CD4-positive, CD25-positive, alpha-beta regulatory T cell (primary cell): ENCODE measurements at regions not wholly inside any gene's neighbourhood (a gene's known extent, or its start where the extent isn't known, plus 50 kb on each side); places are given as distances from the start of the nearest gene placed in this dataset.

Source experiments
- ATAC-seq, 2 donors: fragments of 150-1000 bp; cut with Tn5 transposase; one replicate each; pipeline ENCODE4 v1.10.0; 2021; ENCODE audit warnings: low read depth in 2 of 2, moderate number of reproducible peaks in 2 of 2, moderate library complexity in 1 of 2
- DNase-seq, 3 donors: peaks; one replicate each; pipeline versions ENCODE4 v3.0.0 to v3.0.0-alpha.2; 2012 to 2022; ENCODE audit warnings: mixed read lengths in 1 of 3
- H3K27ac ChIP-seq: one replicate; pipeline ENCODE4 v1.7.0; 2013; ENCODE audit warnings: mild to moderate bottlenecking, low read length; ENCODE audit not compliant: insufficient read depth, poor library complexity, severe bottlenecking
- H3K27me3 ChIP-seq: one replicate; pipeline ENCODE4 v1.7.0; 2013; ENCODE audit warnings: low read length; ENCODE audit not compliant: control insufficient read depth, insufficient read depth
- H3K36me3 ChIP-seq: one replicate; pipeline ENCODE4 v1.7.0; 2013; ENCODE audit warnings: mild to moderate bottlenecking, low read length, moderate library complexity; ENCODE audit not compliant: control insufficient read depth, insufficient read depth
- H3K4me1 ChIP-seq: 2 replicates; pipeline ENCODE4 v1.7.0; 2013; ENCODE audit warnings: mild to moderate bottlenecking, low read length; ENCODE audit not compliant: insufficient read depth, control insufficient read depth, poor library complexity, severe bottlenecking
- H3K4me3 ChIP-seq: one replicate; pipeline ENCODE4 v1.7.0; 2013; ENCODE audit warnings: low read depth, mild to moderate bottlenecking, low read length, moderate library complexity
- H3K9me3 ChIP-seq, 2 experiments: 1 replicate in 1 of 2; 2 replicates in 1 of 2; pipeline ENCODE4 v1.7.0; 2013; ENCODE audit warnings: low read length in 2 of 2, mild to moderate bottlenecking in 1 of 2, moderate library complexity in 1 of 2; ENCODE audit not compliant: control insufficient read depth in 2 of 2
- H3K27ac Mint-ChIP-seq, 3 donors: one replicate each; pipeline ENCODE4 v1.8.0; 2020 to 2022; ENCODE audit warnings: mild to moderate bottlenecking in 3 of 3, mixed read lengths in 3 of 3, moderate library complexity in 2 of 3
- H3K27me3 Mint-ChIP-seq: one replicate; pipeline ENCODE4 v1.8.0; 2022; ENCODE audit warnings: mild to moderate bottlenecking, mixed read lengths
- H3K36me3 Mint-ChIP-seq: one replicate; pipeline ENCODE4 v1.8.0; 2020; ENCODE audit warnings: mixed read lengths
- H3K4me1 Mint-ChIP-seq, 4 donors: one replicate each; pipeline ENCODE4 v1.8.0; 2020 to 2022; ENCODE audit warnings: mixed read lengths in 4 of 4, mild to moderate bottlenecking in 1 of 4
- H3K4me3 Mint-ChIP-seq, 4 donors: one replicate each; pipeline ENCODE4 v1.8.0; 2020 to 2022; ENCODE audit warnings: mild to moderate bottlenecking in 4 of 4, mixed read lengths in 4 of 4, moderate library complexity in 3 of 4
- H3K9me3 Mint-ChIP-seq, 7 donors: one replicate each; pipeline ENCODE4 v1.8.0; 2020 to 2022; ENCODE audit warnings: mixed read lengths in 7 of 7, mild to moderate bottlenecking in 3 of 7, moderate library complexity in 2 of 7

- DNase-seq (no peak), ATAC-seq (no peak)
- Histone ChIP-seq H3K9me3 (peaks cover 0 to 4% of the 10 kb centered on the region in 2 experiments), H3K27me3 (no peaks in the 10 kb centered on the region), H3K4me3 (no peak overlapping the region), H3K36me3 (no peaks in the 10 kb centered on the region), H3K4me1 (no peaks in the 10 kb centered on the region), H3K27ac (no peak overlapping the region)
- no peaks in the 10 kb centered on the region for H3K36me3 Mint-ChIP-seq
- no peak overlapping the region for H3K4me3 Mint-ChIP-seq
- peaks cover 0 to 2% (median 0%) of the 10 kb centered on the region in 4 donors for H3K4me1 Mint-ChIP-seq
- H3K9me3 Mint-ChIP-seq = peaks cover 7 to 30% (median 11%) of the 10 kb centered on the region in 7 donors
- H3K27me3 Mint-ChIP-seq = no peaks in the 10 kb centered on the region
- H3K27ac Mint-ChIP-seq = no peak overlapping the region
Observed at GRCh38 chr14:42792166-42792565, 1185.5 kb downstream of the LRFN5 start.

- Mint-ChIP-seq H3K4me1 (no peaks in the 10 kb centered on the region), H3K27ac (no peak overlapping the region), H3K9me3 (peaks cover 0 to 23% (median 6%) of the 10 kb centered on the region in 7 donors), H3K4me3 (no peak overlapping the region), H3K27me3 (no peaks in the 10 kb centered on the region), H3K36me3 (no peaks in the 10 kb centered on the region)
- no peaks in the 10 kb centered on the region for H3K4me1 ChIP-seq
- H3K36me3 ChIP-seq = no peaks in the 10 kb centered on the region
- no peak overlapping the region for H3K27ac ChIP-seq
- DNase-seq (no peak), ATAC-seq (no peak)
- no peak overlapping the region for H3K4me3 ChIP-seq
- no peaks in the 10 kb centered on the region for H3K27me3 ChIP-seq
- H3K9me3 ChIP-seq = peaks cover 12 to 13% of the 10 kb centered on the region in 2 experiments
Observed at GRCh38 chr14:42782754-42783153, 1176.1 kb downstream of the LRFN5 start.

- ATAC-seq (no peak), DNase-seq (no peak)
- H3K9me3 ChIP-seq = peaks cover 0 to 7% of the 10 kb centered on the region in 2 experiments
- peaks cover 0 to 13% (median 8%) of the 10 kb centered on the region in 7 donors for H3K9me3 Mint-ChIP-seq
- no peak overlapping the region for H3K4me3 ChIP-seq
- no peaks in the 10 kb centered on the region for H3K36me3 Mint-ChIP-seq
- no peak overlapping the region for H3K4me3 Mint-ChIP-seq
- H3K27ac ChIP-seq = no peak overlapping the region
- no peaks in the 10 kb centered on the region for H3K4me1 ChIP-seq
- no peaks in the 10 kb centered on the region for H3K36me3 ChIP-seq
- no peaks in the 10 kb centered on the region for H3K27me3 Mint-ChIP-seq
- H3K27ac Mint-ChIP-seq = no peak overlapping the region
- H3K27me3 ChIP-seq = no peaks in the 10 kb centered on the region
- no peaks in the 10 kb centered on the region for H3K4me1 Mint-ChIP-seq
Observed at GRCh38 chr14:42778984-42779383, 1172.3 kb downstream of the LRFN5 start.

GRCh38 chr14:42750771-42751170 lies 1144.1 kb downstream of the LRFN5 start:
- no peaks in the 10 kb centered on the region for H3K36me3 ChIP-seq
- Mint-ChIP-seq H3K4me1 (no peaks in the 10 kb centered on the region), H3K36me3 (no peaks in the 10 kb centered on the region), H3K27me3 (no peaks in the 10 kb centered on the region), H3K4me3 (no peak overlapping the region), H3K27ac (no peak overlapping the region), H3K9me3 (peaks cover 0 to 23% (median 5%) of the 10 kb centered on the region in 7 donors)
- DNase-seq (no peak), ATAC-seq (no peak)
- H3K4me1 ChIP-seq = no peaks in the 10 kb centered on the region
- H3K27ac ChIP-seq = no peak overlapping the region
- peaks cover 0 to 4% of the 10 kb centered on the region in 2 experiments for H3K9me3 ChIP-seq
- no peaks in the 10 kb centered on the region for H3K27me3 ChIP-seq
- H3K4me3 ChIP-seq = no peak overlapping the region

- peaks cover 0 to 2% of the 10 kb centered on the region in 2 experiments for H3K9me3 ChIP-seq
- H3K27me3 ChIP-seq = no peaks in the 10 kb centered on the region
- Mint-ChIP-seq H3K27me3 (no peaks in the 10 kb centered on the region), H3K4me3 (no peak overlapping the region), H3K9me3 (peaks cover 2 to 16% (median 8%) of the 10 kb centered on the region in 7 donors), H3K27ac (no peak overlapping the region), H3K36me3 (peaks cover 3% of the 10 kb centered on the region), H3K4me1 (no peaks in the 10 kb centered on the region)
- DNase-seq (no peak), ATAC-seq (no peak)
- no peak overlapping the region for H3K27ac ChIP-seq
- H3K36me3 ChIP-seq = no peaks in the 10 kb centered on the region
- no peaks in the 10 kb centered on the region for H3K4me1 ChIP-seq
- no peak overlapping the region for H3K4me3 ChIP-seq
Observed at GRCh38 chr14:42742084-42742483, 1135.4 kb downstream of the LRFN5 start.

GRCh38 chr14:42736408-42736807 lies 1129.7 kb downstream of the LRFN5 start:
- no peaks in the 10 kb centered on the region for H3K36me3 ChIP-seq
- Mint-ChIP-seq H3K4me3 (no peak overlapping the region), H3K4me1 (no peaks in the 10 kb centered on the region), H3K36me3 (no peaks in the 10 kb centered on the region), H3K27me3 (no peaks in the 10 kb centered on the region), H3K27ac (no peak overlapping the region), H3K9me3 (peaks cover 2 to 21% (median 4%) of the 10 kb centered on the region in 7 donors)
- H3K27ac ChIP-seq = no peak overlapping the region
- no peak for ATAC-seq
- no peak overlapping the region for H3K4me3 ChIP-seq
- no peaks in the 10 kb centered on the region for H3K4me1 ChIP-seq
- peaks cover 0 to 8% of the 10 kb centered on the region in 2 experiments for H3K9me3 ChIP-seq
- H3K27me3 ChIP-seq = no peaks in the 10 kb centered on the region
- DNase-seq = no peak

GRCh38 chr14:42734041-42734440 lies 1127.4 kb downstream of the LRFN5 start:
- Mint-ChIP-seq H3K27me3 (no peaks in the 10 kb centered on the region), H3K9me3 (peaks cover 2 to 28% (median 5%) of the 10 kb centered on the region in 7 donors), H3K4me3 (no peak overlapping the region), H3K27ac (no peak overlapping the region), H3K4me1 (no peaks in the 10 kb centered on the region), H3K36me3 (no peaks in the 10 kb centered on the region)
- H3K27me3 ChIP-seq = no peaks in the 10 kb centered on the region
- no peaks in the 10 kb centered on the region for H3K4me1 ChIP-seq
- H3K27ac ChIP-seq = no peak overlapping the region
- DNase-seq (no peak), ATAC-seq (no peak)
- H3K9me3 ChIP-seq = peaks cover 0 to 8% of the 10 kb centered on the region in 2 experiments
- H3K4me3 ChIP-seq = no peak overlapping the region
- no peaks in the 10 kb centered on the region for H3K36me3 ChIP-seq

GRCh38 chr14:42732005-42732404 lies 1125.3 kb downstream of the LRFN5 start:
- no peaks in the 10 kb centered on the region for H3K27me3 ChIP-seq
- peaks cover 0 to 5% of the 10 kb centered on the region in 2 experiments for H3K9me3 ChIP-seq
- no peaks in the 10 kb centered on the region for H3K4me1 Mint-ChIP-seq
- DNase-seq = no peak
- H3K36me3 ChIP-seq = no peaks in the 10 kb centered on the region
- no peak overlapping the region for H3K27ac ChIP-seq
- ATAC-seq = no peak
- no peak overlapping the region for H3K27ac Mint-ChIP-seq
- no peak overlapping the region for H3K4me3 Mint-ChIP-seq
- peaks cover 2 to 26% (median 5%) of the 10 kb centered on the region in 7 donors for H3K9me3 Mint-ChIP-seq
- no peaks in the 10 kb centered on the region for H3K4me1 ChIP-seq
- no peaks in the 10 kb centered on the region for H3K27me3 Mint-ChIP-seq
- H3K4me3 ChIP-seq = no peak overlapping the region
- H3K36me3 Mint-ChIP-seq = no peaks in the 10 kb centered on the region
